ENCODE measurements at regions not wholly inside any gene's neighbourhood (a gene's known extent, or its start where the extent isn't known, plus 50 kb on each side); places are given as distances from the start of the nearest gene placed in this dataset.
"Not testable (repeated sequence)": the region's sequence is repeated elsewhere in the genome, so short reads cannot be mapped to it uniquely, and the experiment has no call there.

- 95% methylated on average over 4 of the region's 4 CpGs for WGBS
- Histone ChIP-seq H3K36me3 (no peaks in the 10 kb centered on the region), H3K4me1 (replicated peaks) (no peaks in the 10 kb centered on the region), H3K4me3 (no peak overlapping the region), H3K27me3 (replicated peaks; ENCODE audit: insufficient read depth) (no peaks in the 10 kb centered on the region), H3K9me3 (no peaks in the 10 kb centered on the region), H3K27ac (no peak overlapping the region)
- intact Hi-C loops (cut with DNase I), result no loop called here
- TF ChIP-seq POLR2AphosphoS5 (IDR thresholded peaks at IDR 0.05) (no peak), CTCF (IDR thresholded peaks at IDR 0.05) (no peak), POLR2A (IDR thresholded peaks at IDR 0.05) (no peak)
- no peak for DNase-seq (ENCODE audit: low spot score)
These were observed 66.1 kb downstream of the RBMX2 start for GRCh38 chrX:130467936-130468335.

- DNase-seq (ENCODE audit: low spot score), result no peak
- no peaks in the 10 kb centered on the region for H3K4me1 ChIP-seq (replicated peaks)
- H3K27ac ChIP-seq, result no peak overlapping the region
- H3K36me3 ChIP-seq, result no peaks in the 10 kb centered on the region
- no peaks in the 10 kb centered on the region for H3K27me3 ChIP-seq (replicated peaks; ENCODE audit: insufficient read depth)
- no peak overlapping the region for H3K4me3 ChIP-seq
- intact Hi-C loops (cut with DNase I), result no loop called here
- 83% methylated on average over 3 of the region's 3 CpGs for WGBS
- no peaks in the 10 kb centered on the region for H3K9me3 ChIP-seq
- TF ChIP-seq POLR2A (IDR thresholded peaks at IDR 0.05), result no peak
- TF ChIP-seq CTCF (IDR thresholded peaks at IDR 0.05), result no peak
- no peak for TF ChIP-seq POLR2AphosphoS5 (IDR thresholded peaks at IDR 0.05)
These were observed 66.7 kb downstream of the RBMX2 start for GRCh38 chrX:130468395-130468923.

- H3K9me3 ChIP-seq, result no peaks in the 10 kb centered on the region
- intact Hi-C loops (cut with DNase I), result no loop called here
- no peak overlapping the region for H3K4me3 ChIP-seq
- 67% methylated on average over 1 of the region's 2 CpGs for WGBS
- no peak for DNase-seq (ENCODE audit: low spot score)
- H3K4me1 ChIP-seq (replicated peaks), result no peaks in the 10 kb centered on the region
- no peaks in the 10 kb centered on the region for H3K36me3 ChIP-seq
- no peak for TF ChIP-seq POLR2A (IDR thresholded peaks at IDR 0.05)
- no peak for TF ChIP-seq POLR2AphosphoS5 (IDR thresholded peaks at IDR 0.05)
- TF ChIP-seq CTCF (IDR thresholded peaks at IDR 0.05), result no peak
- H3K27me3 ChIP-seq (replicated peaks; ENCODE audit: insufficient read depth), result no peaks in the 10 kb centered on the region
- H3K27ac ChIP-seq, result no peak overlapping the region
These were observed 81.1 kb downstream of the RBMX2 start for GRCh38 chrX:130482871-130483270.

GRCh38 chrX:130485870-130486269 is 84.1 kb downstream of the RBMX2 start:
- Histone ChIP-seq H3K4me1 (replicated peaks) (no peaks in the 10 kb centered on the region), H3K27ac (no peak overlapping the region), H3K36me3 (no peaks in the 10 kb centered on the region), H3K27me3 (replicated peaks; ENCODE audit: insufficient read depth) (no peaks in the 10 kb centered on the region), H3K4me3 (no peak overlapping the region), H3K9me3 (no peaks in the 10 kb centered on the region)
- intact Hi-C loops (cut with DNase I), result no loop called here
- 21% methylated on average over 1 of the region's 1 CpG for WGBS
- TF ChIP-seq POLR2A (IDR thresholded peaks at IDR 0.05), result no peak
- no peak for TF ChIP-seq CTCF (IDR thresholded peaks at IDR 0.05)
- TF ChIP-seq POLR2AphosphoS5 (IDR thresholded peaks at IDR 0.05), result no peak
- DNase-seq (ENCODE audit: low spot score), result no peak

GRCh38 chrX:130495502-130495901 is 93.7 kb downstream of the RBMX2 start:
- H3K4me1 ChIP-seq (replicated peaks); H3K4me3 ChIP-seq; H3K36me3 ChIP-seq; DNase-seq (ENCODE audit: low spot score); H3K9me3 ChIP-seq; intact Hi-C loops (cut with DNase I); H3K27me3 ChIP-seq (replicated peaks; ENCODE audit: insufficient read depth); H3K27ac ChIP-seq: not testable (repeated sequence)
- 89% methylated on average over 10 of the region's 10 CpGs for WGBS

Data from prostate gland (tissue), 2 donors.